GM23248 (cell line): ENCODE measurements at regions not wholly inside any gene's neighbourhood (a gene's known extent, or its start where the extent isn't known, plus 50 kb on each side); places are given as distances from the start of the nearest gene placed in this dataset.

Source experiments
- DNase-seq: peaks from one replicate; pipeline ENCODE4 v3.0.0-alpha.2; 2015
- H2AFZ ChIP-seq: fragments of 200-600 bp; sonication (generic); 2 replicates; pipeline ENCODE4 v1.6.1; 2016; ENCODE audit warnings: antibody characterized with exemption
- H3F3A ChIP-seq: fragments of 200-600 bp; sonication (generic); 2 replicates; pipeline ENCODE4 v1.6.1; 2016; ENCODE audit warnings: mild to moderate bottlenecking, antibody characterized with exemption, mixed run types; ENCODE audit not compliant: insufficient read depth
- H3K27ac ChIP-seq: fragments of 200-600 bp; sonication (generic); 2 replicates; pipeline ENCODE4 v1.5.1; 2016; ENCODE audit warnings: mild to moderate bottlenecking
- H3K27me3 ChIP-seq: fragments of 200-600 bp; sonication (generic); replicated peaks from 2 replicates; pipeline ENCODE4 v1.6.1; 2016; ENCODE audit warnings: mild to moderate bottlenecking; ENCODE audit not compliant: insufficient read depth
- H3K36me3 ChIP-seq: fragments of 200-600 bp; sonication (generic); 2 replicates; pipeline ENCODE4 v1.6.1; 2016; ENCODE audit warnings: low read depth, mild to moderate bottlenecking
- H3K4me1 ChIP-seq: fragments of 200-600 bp; sonication (generic); 2 replicates; pipeline ENCODE4 v1.6.1; 2016; ENCODE audit warnings: mild to moderate bottlenecking; ENCODE audit not compliant: insufficient read depth
- H3K4me2 ChIP-seq: fragments of 200-600 bp; sonication (generic); one replicate; pipeline ENCODE4 v1.6.1; 2016; ENCODE audit warnings: mild to moderate bottlenecking; ENCODE audit not compliant: unreplicated experiment
- H3K4me3 ChIP-seq: fragments of 200-600 bp; sonication (generic); 2 replicates; pipeline ENCODE4 v1.5.1; 2016; ENCODE audit warnings: mild to moderate bottlenecking
- H3K79me2 ChIP-seq: fragments of 200-600 bp; sonication (generic); 2 replicates; pipeline ENCODE4 v1.6.1; 2016; ENCODE audit warnings: mild to moderate bottlenecking; ENCODE audit not compliant: insufficient read depth
- H3K9ac ChIP-seq: fragments of 200-600 bp; sonication (generic); 2 replicates; pipeline ENCODE4 v1.6.1; 2016; ENCODE audit warnings: mild to moderate bottlenecking
- H3K9me2 ChIP-seq: fragments of 200-600 bp; sonication (generic); 2 replicates; pipeline ENCODE4 v1.6.1; 2016; ENCODE audit warnings: mixed run types, mild to moderate bottlenecking, moderate library complexity; ENCODE audit not compliant: insufficient read depth
- H3K9me3 ChIP-seq: fragments of 200-600 bp; sonication (generic); one replicate; pipeline ENCODE4 v1.6.1; 2017; ENCODE audit warnings: low read depth
- H4K20me1 ChIP-seq: fragments of 200-600 bp; sonication (generic); 2 replicates; pipeline ENCODE4 v1.6.0; 2016; ENCODE audit not compliant: insufficient read depth
- EZH2 ChIP-seq: fragments of 200-600 bp; sonication (generic); IDR thresholded peaks from 2 replicates; pipeline ENCODE4 v1.6.1; 2018; ENCODE audit warnings: antibody characterized with exemption, mild to moderate bottlenecking; ENCODE audit not compliant: insufficient read depth, poor library complexity, severe bottlenecking
- EZH2phosphoT487 ChIP-seq: fragments of 200-600 bp; sonication (generic); IDR thresholded peaks from 2 replicates; pipeline ENCODE4 v1.6.1; 2018; ENCODE audit warnings: antibody characterized with exemption, moderate library complexity, mild to moderate bottlenecking, low read depth; ENCODE audit not compliant: insufficient read depth
- WGBS, 2 experiments: methylation state at CpG; one replicate each; pipeline ENCODE4 v1.1.6; 2015 to 2017; ENCODE audit warnings: low lambda C conversion rate in 2 of 2, low coverage in 1 of 2; ENCODE audit errors: missing lambda C conversion rate in 2 of 2; 5-methylcytosine and 5-hydroxymethylcytosine counted together
- in situ Hi-C: fragments of 300-500 bp; cut with MboI; formaldehyde crosslinking; loops from 2 replicates; pipeline ENCODE4 v1.15.0; 2020

GRCh38 chr2:11983401-11983800, 237.0 kb downstream of the LPIN1 start:
- DNase-seq = no peak
- Histone ChIP-seq H3K4me2 (no peak overlapping the region), H2AFZ (no peak overlapping the region), H3K4me3 (no peak overlapping the region), H3K27ac (no peak overlapping the region), H3K36me3 (no peaks in the 10 kb centered on the region), H4K20me1 (no peaks in the 10 kb centered on the region), H3K4me1 (no peaks in the 10 kb centered on the region), H3K79me2 (no peaks in the 10 kb centered on the region), H3K9me2 (no peaks in the 10 kb centered on the region), H3F3A (no peaks in the 10 kb centered on the region), H3K27me3 (peaks cover 10% of the 10 kb centered on the region; the same call in 1 of the 2 replicates), H3K9ac (no peak overlapping the region), H3K9me3 (no peaks in the 10 kb centered on the region)
- in situ Hi-C loops = no loop called here
- TF ChIP-seq EZH2phosphoT487 = no peak
- WGBS, 2 experiments = 70 to 72% methylated on average over 4 of the region's 4 CpGs

GRCh38 chr2:11983870-11984269, 237.4 kb downstream of the LPIN1 start:
- no peaks in the 10 kb centered on the region for H3K36me3 ChIP-seq
- no peak overlapping the region for H3K9ac ChIP-seq
- no peaks in the 10 kb centered on the region for H4K20me1 ChIP-seq
- no peak for TF ChIP-seq EZH2
- no peak for TF ChIP-seq EZH2phosphoT487
- no peaks in the 10 kb centered on the region for H3F3A ChIP-seq
- H3K4me3 ChIP-seq = no peak overlapping the region
- H2AFZ ChIP-seq = no peak overlapping the region
- no peak overlapping the region for H3K4me2 ChIP-seq
- no peaks in the 10 kb centered on the region for H3K79me2 ChIP-seq
- WGBS, 2 experiments = 76 to 77% methylated on average over 9 of the region's 9 CpGs
- no peaks in the 10 kb centered on the region for H3K9me3 ChIP-seq
- no peak for DNase-seq
- in situ Hi-C loops = no loop called here
- peaks cover 14% of the 10 kb centered on the region; the same call in 1 of the 2 replicates for H3K27me3 ChIP-seq
- no peak overlapping the region for H3K27ac ChIP-seq
- H3K9me2 ChIP-seq = no peaks in the 10 kb centered on the region
- H3K4me1 ChIP-seq = no peaks in the 10 kb centered on the region

- Histone ChIP-seq H3K4me3 (no peak overlapping the region), H4K20me1 (no peaks in the 10 kb centered on the region), H3K27ac (no peak overlapping the region), H3K4me1 (no peaks in the 10 kb centered on the region), H2AFZ (no peak overlapping the region), H3K4me2 (no peak overlapping the region), H3K36me3 (no peaks in the 10 kb centered on the region), H3F3A (no peaks in the 10 kb centered on the region), H3K27me3 (peaks cover 18% of the 10 kb centered on the region; the same call in 1 of the 2 replicates), H3K9me2 (no peaks in the 10 kb centered on the region), H3K9ac (no peak overlapping the region), H3K9me3 (no peaks in the 10 kb centered on the region), H3K79me2 (no peaks in the 10 kb centered on the region)
- 42 to 47% methylated on average over 17 to 18 of the region's 18 CpGs for WGBS, 2 experiments
- no peak for DNase-seq
- TF ChIP-seq EZH2 (no peak), EZH2phosphoT487 (no peak)
- in situ Hi-C loops = no loop called here
These were observed 238.1 kb downstream of the LPIN1 start for GRCh38 chr2:11984316-11985158.

- H3K9me3 ChIP-seq = no peaks in the 10 kb centered on the region
- H3K27me3 ChIP-seq = peaks cover 18% of the 10 kb centered on the region; the same call in 1 of the 2 replicates
- DNase-seq = no peak
- no peak for TF ChIP-seq EZH2phosphoT487
- TF ChIP-seq EZH2 = no peak
- in situ Hi-C loops = no loop called here
- no peak overlapping the region for H3K4me3 ChIP-seq
- H3K36me3 ChIP-seq = no peaks in the 10 kb centered on the region
- H3K9ac ChIP-seq = no peak overlapping the region
- H4K20me1 ChIP-seq = no peaks in the 10 kb centered on the region
- H3K4me1 ChIP-seq = no peaks in the 10 kb centered on the region
- no peaks in the 10 kb centered on the region for H3K79me2 ChIP-seq
- H2AFZ ChIP-seq = no peak overlapping the region
- H3K9me2 ChIP-seq = no peaks in the 10 kb centered on the region
- no peak overlapping the region for H3K4me2 ChIP-seq
- H3K27ac ChIP-seq = no peak overlapping the region
- 66 to 81% methylated on average over 4 of the region's 4 CpGs for WGBS, 2 experiments
- no peaks in the 10 kb centered on the region for H3F3A ChIP-seq
These were observed 239.6 kb downstream of the LPIN1 start for GRCh38 chr2:11985817-11986566.
